Neural cell (in vitro differentiated cells): ENCODE measurements at regions not wholly inside any gene's neighbourhood (a gene's known extent, or its start where the extent isn't known, plus 50 kb on each side); places are given as distances from the start of the nearest gene placed in this dataset.

Experiments
- H2AFZ ChIP-seq: fragments of 200-600, 300-800 bp; sonication (generic), shearing (Covaris generic); 2 replicates; pipeline ENCODE4 v1.6.0; 2014; ENCODE audit warnings: low read depth, mild to moderate bottlenecking, antibody characterized with exemption, low read length, moderate library complexity
- H3F3A ChIP-seq: fragments of 200-600 bp; shearing (Covaris generic); 2 replicates; pipeline ENCODE4 v1.6.1; 2016; ENCODE audit warnings: mild to moderate bottlenecking, moderate library complexity, mixed read lengths, antibody characterized with exemption, low read length; ENCODE audit not compliant: insufficient read depth, poor library complexity, severe bottlenecking
- H3K27ac ChIP-seq: fragments of 200-600, 300-800 bp; sonication (generic), shearing (Covaris generic); 2 replicates; pipeline ENCODE4 v1.5.1; 2014; ENCODE audit warnings: mild to moderate bottlenecking, low read length, moderate library complexity
- H3K27me3 ChIP-seq: fragments of 300-800, 200-600 bp; sonication (generic), shearing (Covaris generic); 2 replicates; pipeline ENCODE4 v1.6.0; 2014; ENCODE audit warnings: mild to moderate bottlenecking, low read depth, low read length, moderate library complexity; ENCODE audit not compliant: insufficient read depth
- H3K36me3 ChIP-seq: fragments of 300-800, 200-600 bp; sonication (generic), shearing (Covaris generic); 2 replicates; pipeline ENCODE4 v1.5.1; 2014; ENCODE audit warnings: mild to moderate bottlenecking, antibody characterized with exemption, low read length, moderate library complexity; ENCODE audit not compliant: insufficient read depth
- H3K4me2 ChIP-seq: fragments of 300-800, 200-600 bp; sonication (generic), shearing (Covaris generic); 2 replicates; pipeline ENCODE4 v1.6.0; 2014; ENCODE audit warnings: mild to moderate bottlenecking, low read length
- H3K4me3 ChIP-seq: fragments of 300-800, 200-600 bp; sonication (generic), shearing (Covaris generic); 2 replicates; pipeline ENCODE4 v1.5.1; 2014; ENCODE audit warnings: mild to moderate bottlenecking, low read length, moderate library complexity
- H3K79me2 ChIP-seq: fragments of 200-600 bp; shearing (Covaris generic); replicated peaks from 2 replicates; pipeline ENCODE4 v1.6.0; 2014; ENCODE audit warnings: mild to moderate bottlenecking, low read length, moderate library complexity; ENCODE audit not compliant: insufficient read depth
- H3K9ac ChIP-seq: fragments of 300-800, 200-600 bp; sonication (generic), shearing (Covaris generic); 2 replicates; pipeline ENCODE4 v1.6.1; 2016; ENCODE audit warnings: mild to moderate bottlenecking, low read length, mixed read lengths
- H3K9me2 ChIP-seq: fragments of 200-600 bp; shearing (Covaris generic); 2 replicates; pipeline ENCODE4 v1.6.1; 2016; ENCODE audit warnings: mild to moderate bottlenecking, low read length, mixed read lengths; ENCODE audit not compliant: insufficient read depth
- H3K9me3 ChIP-seq: fragments of 200-600, 300-800 bp; sonication (generic), shearing (Covaris generic); 2 replicates; pipeline ENCODE4 v1.6.1; 2016; ENCODE audit warnings: mild to moderate bottlenecking, mixed run types, low read length, moderate library complexity, mixed read lengths
- H4K20me1 ChIP-seq: fragments of 200-600 bp; shearing (Covaris generic); 2 replicates; pipeline ENCODE4 v1.6.1; 2016; ENCODE audit warnings: mild to moderate bottlenecking, mixed run types; ENCODE audit not compliant: insufficient read depth
- EP300 ChIP-seq: fragments of 450-650 bp; conservative IDR thresholded peaks from 2 replicates; pipeline ENCODE4 v1.6.1; 2014; ENCODE audit warnings: antibody characterized with exemption, mild to moderate bottlenecking, moderate library complexity; ENCODE audit not compliant: poor library complexity, severe bottlenecking
- EZH2 ChIP-seq: fragments of 200-600, 300-800 bp; shearing (Covaris generic), sonication (generic); IDR thresholded peaks from 2 replicates; pipeline ENCODE4 v1.6.1; 2014; ENCODE audit warnings: antibody characterized with exemption, low read length, borderline replicate concordance, mild to moderate bottlenecking; ENCODE audit not compliant: insufficient read depth, poor library complexity, severe bottlenecking
- MXI1 ChIP-seq: fragments of 450-650 bp; conservative IDR thresholded peaks from 2 replicates; pipeline ENCODE4 v1.6.1; 2014; ENCODE audit warnings: antibody characterized with exemption, mild to moderate bottlenecking; ENCODE audit not compliant: poor library complexity, severe bottlenecking
- POLR2AphosphoS5 ChIP-seq: IDR thresholded peaks from 2 replicates; pipeline ENCODE4 v1.6.1; 2012
- RAD21 ChIP-seq: fragments of 450-650 bp; conservative IDR thresholded peaks from 2 replicates; pipeline ENCODE4 v1.6.1; 2014; ENCODE audit warnings: antibody characterized with exemption, mild to moderate bottlenecking, moderate library complexity
- SMC3 ChIP-seq: fragments of 450-650 bp; conservative IDR thresholded peaks from 2 replicates; pipeline ENCODE4 v1.6.1; 2014; ENCODE audit warnings: antibody characterized with exemption, mild to moderate bottlenecking, moderate library complexity; ENCODE audit not compliant: poor library complexity
- TAF1 ChIP-seq: IDR thresholded peaks from 2 replicates; pipeline ENCODE4 v1.6.1; 2012; ENCODE audit warnings: low read depth
- TF ChIP-seq, protein P1 (sequence below): fragments of 450-650 bp; IDR thresholded peaks from 2 replicates; pipeline ENCODE4 v1.5.1; 2014; ENCODE audit warnings: antibody characterized with exemption, mild to moderate bottlenecking, moderate library complexity; ENCODE audit not compliant: poor library complexity, severe bottlenecking
- TF ChIP-seq, protein P2 (sequence below): IDR thresholded peaks from 2 replicates; pipeline ENCODE4 v1.6.1; 2012; ENCODE audit warnings: borderline replicate concordance

DNA sequence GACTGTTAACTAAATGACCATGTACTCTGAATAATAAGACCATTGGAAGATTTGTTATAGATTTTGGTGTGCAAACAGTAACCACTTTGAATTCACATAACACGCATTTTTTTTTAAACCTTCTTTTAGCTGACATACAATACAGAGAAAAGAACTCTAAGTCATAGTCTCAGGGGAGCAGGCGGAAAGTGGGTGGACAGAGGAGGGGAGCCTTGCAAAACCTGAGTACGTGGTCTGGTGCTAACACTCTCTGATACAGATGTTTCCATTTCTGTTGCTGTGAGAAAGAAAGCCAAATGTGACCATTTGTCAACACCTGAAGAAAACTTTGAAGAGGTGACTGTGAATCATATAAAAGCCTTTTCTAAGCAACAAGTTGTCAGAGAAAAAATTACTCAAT, 151.8 kb upstream of the GCFC2 start:
- no peaks in the 10 kb centered on the region for H3K79me2 ChIP-seq
- no peaks in the 10 kb centered on the region for H3K9me2 ChIP-seq
- TF ChIP-seq RAD21 (no peak), EP300 (no peak), POLR2AphosphoS5 (no peak), SMC3 (no peak), MXI1 (no peak), EZH2 (no peak), TAF1 (no peak)
- TF ChIP-seq, protein P1, sequence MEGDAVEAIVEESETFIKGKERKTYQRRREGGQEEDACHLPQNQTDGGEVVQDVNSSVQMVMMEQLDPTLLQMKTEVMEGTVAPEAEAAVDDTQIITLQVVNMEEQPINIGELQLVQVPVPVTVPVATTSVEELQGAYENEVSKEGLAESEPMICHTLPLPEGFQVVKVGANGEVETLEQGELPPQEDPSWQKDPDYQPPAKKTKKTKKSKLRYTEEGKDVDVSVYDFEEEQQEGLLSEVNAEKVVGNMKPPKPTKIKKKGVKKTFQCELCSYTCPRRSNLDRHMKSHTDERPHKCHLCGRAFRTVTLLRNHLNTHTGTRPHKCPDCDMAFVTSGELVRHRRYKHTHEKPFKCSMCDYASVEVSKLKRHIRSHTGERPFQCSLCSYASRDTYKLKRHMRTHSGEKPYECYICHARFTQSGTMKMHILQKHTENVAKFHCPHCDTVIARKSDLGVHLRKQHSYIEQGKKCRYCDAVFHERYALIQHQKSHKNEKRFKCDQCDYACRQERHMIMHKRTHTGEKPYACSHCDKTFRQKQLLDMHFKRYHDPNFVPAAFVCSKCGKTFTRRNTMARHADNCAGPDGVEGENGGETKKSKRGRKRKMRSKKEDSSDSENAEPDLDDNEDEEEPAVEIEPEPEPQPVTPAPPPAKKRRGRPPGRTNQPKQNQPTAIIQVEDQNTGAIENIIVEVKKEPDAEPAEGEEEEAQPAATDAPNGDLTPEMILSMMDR = no peak
- TF ChIP-seq, protein P2, sequence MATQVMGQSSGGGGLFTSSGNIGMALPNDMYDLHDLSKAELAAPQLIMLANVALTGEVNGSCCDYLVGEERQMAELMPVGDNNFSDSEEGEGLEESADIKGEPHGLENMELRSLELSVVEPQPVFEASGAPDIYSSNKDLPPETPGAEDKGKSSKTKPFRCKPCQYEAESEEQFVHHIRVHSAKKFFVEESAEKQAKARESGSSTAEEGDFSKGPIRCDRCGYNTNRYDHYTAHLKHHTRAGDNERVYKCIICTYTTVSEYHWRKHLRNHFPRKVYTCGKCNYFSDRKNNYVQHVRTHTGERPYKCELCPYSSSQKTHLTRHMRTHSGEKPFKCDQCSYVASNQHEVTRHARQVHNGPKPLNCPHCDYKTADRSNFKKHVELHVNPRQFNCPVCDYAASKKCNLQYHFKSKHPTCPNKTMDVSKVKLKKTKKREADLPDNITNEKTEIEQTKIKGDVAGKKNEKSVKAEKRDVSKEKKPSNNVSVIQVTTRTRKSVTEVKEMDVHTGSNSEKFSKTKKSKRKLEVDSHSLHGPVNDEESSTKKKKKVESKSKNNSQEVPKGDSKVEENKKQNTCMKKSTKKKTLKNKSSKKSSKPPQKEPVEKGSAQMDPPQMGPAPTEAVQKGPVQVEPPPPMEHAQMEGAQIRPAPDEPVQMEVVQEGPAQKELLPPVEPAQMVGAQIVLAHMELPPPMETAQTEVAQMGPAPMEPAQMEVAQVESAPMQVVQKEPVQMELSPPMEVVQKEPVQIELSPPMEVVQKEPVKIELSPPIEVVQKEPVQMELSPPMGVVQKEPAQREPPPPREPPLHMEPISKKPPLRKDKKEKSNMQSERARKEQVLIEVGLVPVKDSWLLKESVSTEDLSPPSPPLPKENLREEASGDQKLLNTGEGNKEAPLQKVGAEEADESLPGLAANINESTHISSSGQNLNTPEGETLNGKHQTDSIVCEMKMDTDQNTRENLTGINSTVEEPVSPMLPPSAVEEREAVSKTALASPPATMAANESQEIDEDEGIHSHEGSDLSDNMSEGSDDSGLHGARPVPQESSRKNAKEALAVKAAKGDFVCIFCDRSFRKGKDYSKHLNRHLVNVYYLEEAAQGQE = no peak
- H3F3A ChIP-seq = no peaks in the 10 kb centered on the region
- H3K27ac ChIP-seq = no peak overlapping the region
- H3K9me3 ChIP-seq = no peaks in the 10 kb centered on the region
- no peaks in the 10 kb centered on the region for H3K36me3 ChIP-seq
- no peak overlapping the region for H3K4me3 ChIP-seq
- no peak overlapping the region for H3K9ac ChIP-seq
- H3K27me3 ChIP-seq = no peaks in the 10 kb centered on the region
- no peak overlapping the region for H2AFZ ChIP-seq
- no peak overlapping the region for H3K4me2 ChIP-seq
- no peaks in the 10 kb centered on the region for H4K20me1 ChIP-seq

DNA sequence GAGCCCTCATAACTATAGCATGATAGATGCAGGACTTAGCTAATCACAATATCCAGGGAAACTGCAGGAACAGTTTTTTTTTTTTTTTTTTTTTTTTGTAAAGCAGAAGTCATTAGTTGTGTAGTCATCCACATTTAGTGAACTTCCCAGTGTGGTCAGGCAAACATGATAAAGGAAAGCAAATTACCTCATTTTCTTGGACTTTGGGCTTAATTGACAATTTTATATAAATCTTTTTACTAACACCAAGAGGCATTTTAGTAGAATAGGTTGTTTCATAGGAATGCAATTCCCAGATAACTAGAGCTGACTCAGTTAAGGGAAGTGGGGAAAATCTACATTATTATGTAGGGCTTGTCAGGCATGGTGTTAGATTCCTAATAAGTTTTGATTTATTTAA, 142.7 kb upstream of the GCFC2 start:
- Histone ChIP-seq H3K36me3 (no peaks in the 10 kb centered on the region), H3F3A (no peaks in the 10 kb centered on the region), H3K79me2 (no peaks in the 10 kb centered on the region), H3K9me3 (no peaks in the 10 kb centered on the region), H3K9me2 (no peaks in the 10 kb centered on the region), H3K4me3 (no peak overlapping the region), H2AFZ (no peak overlapping the region), H4K20me1 (no peaks in the 10 kb centered on the region), H3K9ac (no peak overlapping the region), H3K4me2 (no peak overlapping the region), H3K27me3 (no peaks in the 10 kb centered on the region), H3K27ac (no peak overlapping the region)
- no peak for TF ChIP-seq MXI1
- no peak for TF ChIP-seq EZH2
- no peak for TF ChIP-seq EP300
- no peak for TF ChIP-seq TAF1
- TF ChIP-seq RAD21 = no peak
- TF ChIP-seq, protein P2 = no peak
- no peak for TF ChIP-seq POLR2AphosphoS5
- TF ChIP-seq SMC3 = no peak
- TF ChIP-seq, protein P1 = no peak
